Activated CD4-positive, alpha-beta T cell treated with anti-CD3 and anti-CD28 coated beads for 36 hours (primary cell): ENCODE measurements at regions not wholly inside any gene's neighbourhood (a gene's known extent, or its start where the extent isn't known, plus 50 kb on each side); places are given as distances from the start of the nearest gene placed in this dataset.

Source experiments
- ATAC-seq: fragments of 200-7000 bp; cut with Tn5 transposase; one replicate; pipeline ENCODE4 v1.10.0; 2021; ENCODE audit warnings: mild to moderate bottlenecking, moderate library complexity
- CTCF ChIA-PET: fragments of 350-600 bp; sonication (Branson Sonifier 250); formaldehyde crosslinking; loops from one replicate; lab custom pipeline; 2021; ENCODE audit warnings: antibody characterized with exemption; lab: Charles Lee
- POLR2A ChIA-PET: fragments of 350-600 bp; sonication (Branson Sonifier 250); formaldehyde crosslinking; loops from one replicate; lab custom pipeline; 2021; ENCODE audit warnings: antibody characterized with exemption, inconsistent platforms; lab: Charles Lee
- DNase-seq: peaks from one replicate; pipeline ENCODE4 v3.0.0-alpha.2; 2020
- H3K27ac Mint-ChIP-seq: one replicate; pipeline ENCODE4 v1.8.0; 2021; ENCODE audit warnings: mixed read lengths
- H3K27me3 Mint-ChIP-seq: one replicate; pipeline ENCODE4 v1.8.0; 2021; ENCODE audit warnings: mixed read lengths
- H3K36me3 Mint-ChIP-seq: one replicate; pipeline ENCODE4 v1.8.0; 2021; ENCODE audit warnings: low read depth, mixed read lengths
- H3K4me1 Mint-ChIP-seq: one replicate; pipeline ENCODE4 v1.8.0; 2021; ENCODE audit warnings: mixed read lengths
- H3K4me3 Mint-ChIP-seq: one replicate; pipeline ENCODE4 v1.8.0; 2021; ENCODE audit warnings: mild to moderate bottlenecking, moderate library complexity, mixed read lengths
- H3K9me3 Mint-ChIP-seq: one replicate; pipeline ENCODE4 v1.8.0; 2021; ENCODE audit warnings: low read depth, mixed read lengths
- intact Hi-C, 2 experiments: fragments of 100-400 bp; cut with DNase I in 1 of 2; cut with micrococcal nuclease in 1 of 2; formaldehyde crosslinking; loops; one replicate each; pipeline versions ENCODE4 v1.14.2 to v1.15.1; 2022 to 2024; cut with DNase I, micrococcal nuclease

DNA sequence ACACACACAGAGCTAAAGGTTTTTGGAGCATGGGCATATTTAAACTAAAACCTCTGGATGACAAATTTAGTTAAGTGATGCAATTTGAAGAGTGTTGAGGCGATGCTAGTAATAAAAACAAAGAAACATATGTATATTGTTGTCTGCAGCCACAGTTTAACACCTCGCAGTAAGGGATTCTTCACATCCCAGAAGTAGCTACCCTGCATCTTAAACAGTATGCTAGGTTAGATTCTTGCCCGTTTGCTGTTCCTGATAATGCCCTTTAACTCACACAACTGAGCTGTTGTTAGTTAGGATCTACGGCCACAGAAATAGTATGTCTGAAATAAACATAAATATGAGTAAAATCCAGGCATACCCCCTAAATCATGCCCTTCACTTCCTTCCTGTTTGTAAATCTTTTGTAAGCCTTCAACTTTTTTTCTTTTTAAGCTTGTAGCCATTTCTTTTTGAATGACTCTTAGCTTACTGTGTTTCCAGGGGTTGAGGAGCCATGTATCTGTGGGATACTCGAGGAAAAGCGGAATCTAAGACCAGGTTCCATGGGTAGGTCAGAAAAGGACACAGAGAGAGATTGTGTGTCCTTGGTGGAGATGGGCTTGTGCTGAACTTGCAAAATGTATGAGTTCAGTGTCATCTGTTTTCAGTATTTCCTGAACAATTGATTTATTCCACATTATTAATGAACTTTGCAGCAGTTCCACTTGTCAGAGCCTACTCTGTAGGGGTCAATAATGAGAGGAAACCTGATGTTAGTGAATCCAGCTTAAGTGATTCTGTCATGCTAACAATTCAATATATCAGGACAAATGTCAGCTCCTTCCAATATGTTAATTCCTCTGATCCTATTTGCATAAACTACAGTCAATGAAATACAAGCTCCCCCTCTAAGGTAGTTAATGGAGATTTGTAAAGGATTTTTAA lies 349.6 kb downstream of the GPAT3 start:
- intact Hi-C loops: no loop called here
- no peak for ATAC-seq
- no peaks in the 10 kb centered on the region for H3K9me3 Mint-ChIP-seq
- no peak for DNase-seq
- ChIA-PET CTCF (no interaction called here), POLR2A (no interaction called here)
- no peaks in the 10 kb centered on the region for H3K36me3 Mint-ChIP-seq
- H3K27ac Mint-ChIP-seq: no peak overlapping the region
- H3K4me1 Mint-ChIP-seq: peaks cover 2% of the 10 kb centered on the region
- H3K4me3 Mint-ChIP-seq: no peak overlapping the region
- peaks cover 4% of the 10 kb centered on the region for H3K27me3 Mint-ChIP-seq

DNA sequence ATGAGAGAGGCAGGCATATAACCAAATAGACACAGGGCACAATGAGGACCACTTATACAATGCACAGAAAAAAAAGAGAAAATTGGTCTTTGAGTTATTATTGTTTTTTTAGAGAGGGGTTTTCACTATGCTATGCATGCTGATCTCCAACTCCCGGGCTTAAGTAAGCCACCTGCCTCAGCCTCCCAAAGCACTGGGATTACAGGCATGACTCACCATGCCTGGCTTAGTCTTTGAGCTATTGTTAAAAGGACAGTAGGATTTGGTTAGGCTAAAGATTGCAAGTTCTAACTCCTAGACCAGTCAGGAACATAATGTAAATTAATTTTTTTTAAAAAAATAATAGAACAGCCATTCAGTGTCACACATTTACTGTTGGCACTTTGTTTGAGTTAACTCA lies 340.1 kb downstream of the GPAT3 start:
- Mint-ChIP-seq H3K36me3 (no peaks in the 10 kb centered on the region), H3K27me3 (peaks cover 4% of the 10 kb centered on the region), H3K4me1 (no peaks in the 10 kb centered on the region), H3K4me3 (no peak overlapping the region), H3K27ac (no peak overlapping the region), H3K9me3 (no peaks in the 10 kb centered on the region)
- DNase-seq (no peak), ATAC-seq (no peak)
- intact Hi-C loops: no loop called here
- POLR2A ChIA-PET: no interaction called here
- CTCF ChIA-PET: no interaction called here

DNA sequence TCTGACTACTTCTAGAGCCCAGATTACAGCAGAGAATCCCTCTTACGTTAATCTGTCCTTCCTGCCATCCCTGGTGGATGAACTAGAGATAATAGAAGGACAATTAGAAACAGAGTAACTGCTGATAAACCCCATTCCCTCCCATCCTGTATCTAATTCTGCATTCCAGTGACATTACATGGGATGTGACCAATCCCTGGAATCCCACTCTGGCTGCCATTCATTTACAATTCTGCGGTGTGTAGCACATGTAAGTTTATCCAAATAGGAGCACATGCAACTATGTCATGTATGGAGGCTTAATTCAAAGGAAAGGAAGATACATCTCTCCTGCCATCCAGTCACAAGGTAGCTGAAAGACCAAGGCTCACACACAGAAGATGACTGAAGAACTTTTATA lies 339.5 kb downstream of the GPAT3 start:
- H3K27me3 Mint-ChIP-seq: peaks cover 4% of the 10 kb centered on the region
- no peak overlapping the region for H3K4me3 Mint-ChIP-seq
- CTCF ChIA-PET: no interaction called here
- intact Hi-C loops: no loop called here
- ATAC-seq (no peak), DNase-seq (no peak)
- POLR2A ChIA-PET: no interaction called here
- H3K9me3 Mint-ChIP-seq: no peaks in the 10 kb centered on the region
- H3K36me3 Mint-ChIP-seq: no peaks in the 10 kb centered on the region
- H3K27ac Mint-ChIP-seq: no peak overlapping the region
- H3K4me1 Mint-ChIP-seq: no peaks in the 10 kb centered on the region

DNA sequence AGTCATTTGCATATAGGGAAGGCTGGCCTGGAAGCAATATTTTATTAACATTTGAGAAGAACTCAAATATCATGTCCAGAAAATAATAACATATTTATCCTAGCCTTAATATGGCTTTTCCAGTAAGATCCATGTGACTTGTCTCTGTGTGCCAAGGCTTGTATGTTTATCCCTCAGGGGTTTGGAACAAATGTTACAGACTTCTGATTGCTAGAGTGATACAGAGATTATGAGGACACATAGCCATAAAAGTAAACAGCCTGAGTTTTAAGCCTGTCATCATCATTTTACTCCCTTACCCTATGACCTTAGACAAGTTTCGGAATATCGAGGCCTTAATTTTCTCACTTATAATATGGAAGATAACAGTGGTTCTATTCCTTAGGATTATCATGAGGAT lies 338.1 kb downstream of the GPAT3 start:
- ATAC-seq: no peak
- POLR2A ChIA-PET: no interaction called here
- no peak overlapping the region for H3K27ac Mint-ChIP-seq
- H3K4me1 Mint-ChIP-seq: no peaks in the 10 kb centered on the region
- no peaks in the 10 kb centered on the region for H3K9me3 Mint-ChIP-seq
- CTCF ChIA-PET: no interaction called here
- intact Hi-C loops: no loop called here
- H3K4me3 Mint-ChIP-seq: no peak overlapping the region
- no peak for DNase-seq
- H3K27me3 Mint-ChIP-seq: peaks cover 4% of the 10 kb centered on the region
- no peaks in the 10 kb centered on the region for H3K36me3 Mint-ChIP-seq

DNA sequence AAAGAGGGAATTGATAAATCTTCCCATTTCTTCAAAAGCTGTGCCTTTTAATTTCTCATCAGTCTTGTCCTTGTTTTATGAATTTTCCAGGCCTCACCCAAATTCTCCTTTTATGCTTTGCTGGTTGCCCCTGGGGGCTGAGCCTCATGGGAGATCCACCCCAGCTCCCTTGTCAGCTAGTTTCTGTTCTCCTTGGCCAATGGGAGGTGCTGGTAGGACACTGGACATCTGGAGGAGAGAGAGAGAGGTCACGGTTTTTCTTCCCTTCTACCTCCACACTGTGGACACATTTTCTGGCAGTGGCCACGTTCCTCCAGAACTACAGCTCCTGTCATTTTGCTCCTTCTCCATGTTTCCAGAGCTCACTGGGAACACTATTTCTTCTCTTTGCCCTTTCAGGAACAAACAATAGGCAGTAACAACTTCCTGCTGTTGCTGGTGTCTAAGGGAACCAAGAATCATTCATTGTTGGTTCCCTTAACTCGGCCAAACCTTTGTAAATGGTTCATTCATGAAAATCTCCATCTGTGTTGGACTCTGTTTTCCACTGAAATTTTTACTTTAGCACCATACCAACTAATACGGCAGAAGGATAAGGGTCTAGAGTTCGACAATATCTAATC lies 334.5 kb downstream of the GPAT3 start:
- Mint-ChIP-seq H3K4me3 (no peak overlapping the region), H3K9me3 (no peaks in the 10 kb centered on the region), H3K27ac (no peak overlapping the region), H3K4me1 (no peaks in the 10 kb centered on the region), H3K27me3 (peaks cover 4% of the 10 kb centered on the region), H3K36me3 (no peaks in the 10 kb centered on the region)
- POLR2A ChIA-PET: no interaction called here
- intact Hi-C loops: no loop called here
- DNase-seq (no peak), ATAC-seq (no peak)
- CTCF ChIA-PET: interaction anchor here (1.2 kb wide), 1 partner anchor 33 kb away, joined by 3 read pairs; no protein-coding TSS in a partner anchor

DNA sequence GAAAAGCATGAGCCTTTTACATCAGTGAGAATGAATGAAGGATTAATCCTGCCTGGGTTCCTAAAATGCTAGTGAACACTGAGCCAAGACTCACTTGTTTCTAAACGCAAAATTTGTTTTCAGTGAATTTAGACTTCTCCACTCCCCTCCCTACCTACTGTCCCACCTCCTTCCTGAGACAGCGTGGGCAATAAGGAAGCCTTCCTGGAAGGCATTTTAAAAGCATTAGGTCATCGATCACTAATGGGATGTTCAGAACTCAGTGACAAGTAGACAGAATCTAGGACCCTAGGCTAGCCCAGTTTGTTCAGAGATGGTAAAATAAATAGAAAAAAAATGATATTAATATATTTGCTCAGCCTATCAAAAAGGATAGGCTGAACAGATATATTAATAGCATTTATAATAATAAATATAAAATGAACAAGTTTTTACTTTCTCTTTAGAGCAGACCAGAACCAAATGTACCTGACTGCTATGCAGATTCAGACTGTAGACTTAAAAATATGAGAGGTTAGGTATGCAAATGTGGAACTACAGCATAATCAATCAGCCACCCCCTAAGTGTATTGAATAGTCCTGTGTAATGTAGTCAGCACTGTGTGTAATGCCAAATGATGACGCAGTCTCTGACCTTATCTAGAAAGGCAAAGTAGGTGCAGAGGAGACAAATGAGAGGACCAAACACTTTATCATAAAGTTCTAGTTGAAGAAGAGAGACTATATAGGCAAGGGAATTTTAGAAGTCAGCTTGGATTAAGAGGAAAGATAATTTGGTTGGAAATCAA lies 331.1 kb downstream of the GPAT3 start:
- no peak overlapping the region for H3K4me3 Mint-ChIP-seq
- intact Hi-C loops: no loop called here
- no peaks in the 10 kb centered on the region for H3K4me1 Mint-ChIP-seq
- CTCF ChIA-PET: no interaction called here
- H3K9me3 Mint-ChIP-seq: no peaks in the 10 kb centered on the region
- no peak overlapping the region for H3K27ac Mint-ChIP-seq
- ATAC-seq (no peak), DNase-seq (no peak)
- H3K27me3 Mint-ChIP-seq: peaks cover 4% of the 10 kb centered on the region
- POLR2A ChIA-PET: no interaction called here
- H3K36me3 Mint-ChIP-seq: no peaks in the 10 kb centered on the region

DNA sequence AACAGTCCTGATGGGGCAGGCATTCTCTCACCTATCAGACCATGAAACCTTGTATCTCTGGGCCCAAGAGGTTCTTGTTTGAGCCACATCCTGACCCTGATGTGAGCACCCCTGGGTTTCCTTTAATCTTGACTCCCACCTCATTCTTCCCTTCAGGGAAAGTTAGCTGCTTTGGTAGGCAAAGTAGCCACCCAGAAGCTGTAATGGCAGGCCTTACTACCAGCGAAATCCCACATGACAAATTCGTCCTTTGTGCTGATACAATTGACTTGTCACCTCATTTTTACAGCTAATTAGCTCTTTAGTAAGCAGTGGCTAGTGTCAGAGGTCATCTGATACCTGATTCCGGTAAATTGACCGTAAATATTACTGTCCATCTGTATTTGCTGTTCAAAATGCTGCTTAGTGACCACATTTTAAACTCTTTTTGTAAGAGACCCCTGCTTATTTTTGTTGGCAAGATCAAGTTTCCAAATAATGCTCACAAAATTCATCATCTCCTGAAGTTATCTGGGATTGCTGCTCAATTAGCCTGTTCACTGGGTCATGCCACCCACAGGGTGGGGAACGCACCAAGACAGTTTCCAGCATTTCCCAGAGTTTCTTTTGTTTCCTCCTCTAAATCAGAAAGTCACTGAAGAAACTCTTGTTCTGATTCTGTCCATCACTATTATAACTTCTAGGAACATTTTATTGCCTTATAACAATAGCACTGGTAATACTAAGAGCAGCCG lies 329.7 kb downstream of the GPAT3 start:
- CTCF ChIA-PET: no interaction called here

DNA sequence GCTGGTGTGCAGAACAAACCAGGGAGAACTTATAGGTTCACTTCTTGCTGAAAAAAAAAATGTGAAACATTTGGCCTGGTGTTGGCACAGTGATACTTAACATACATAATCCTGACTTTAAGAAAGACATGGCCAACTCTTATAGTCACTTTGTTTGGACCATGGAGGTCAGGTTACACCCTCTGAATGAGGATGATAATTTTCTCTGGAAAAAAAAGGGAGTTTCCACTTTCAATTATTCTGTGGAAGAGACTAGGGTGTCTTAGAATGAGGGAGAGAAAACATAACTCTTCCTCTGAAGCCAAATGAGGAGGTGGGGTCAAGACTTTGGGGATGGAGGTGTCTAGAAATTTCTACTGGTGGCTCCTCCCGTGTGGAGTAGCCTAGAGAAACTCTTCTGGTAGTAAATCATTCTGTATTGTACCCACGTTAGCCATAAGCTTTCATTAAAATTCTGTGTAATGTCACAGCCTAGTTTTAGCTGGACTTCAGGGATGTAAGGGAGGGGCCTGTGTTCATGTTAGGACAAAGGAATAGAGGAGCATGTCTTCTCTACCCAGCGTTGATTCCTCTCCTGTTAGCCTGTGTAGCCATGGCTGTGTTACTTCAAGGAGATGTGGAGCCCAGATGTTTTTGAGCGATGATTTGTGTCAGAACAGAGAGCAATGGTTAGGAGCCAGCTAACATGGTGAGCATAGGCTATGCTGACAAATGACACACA lies 328.3 kb downstream of the GPAT3 start:
- intact Hi-C loops: no loop called here
- H3K36me3 Mint-ChIP-seq: no peaks in the 10 kb centered on the region
- no peak overlapping the region for H3K27ac Mint-ChIP-seq
- ATAC-seq: no peak
- no peak for DNase-seq
- H3K4me3 Mint-ChIP-seq: no peak overlapping the region
- POLR2A ChIA-PET: no interaction called here
- H3K27me3 Mint-ChIP-seq: peaks cover 9% of the 10 kb centered on the region
- no peaks in the 10 kb centered on the region for H3K4me1 Mint-ChIP-seq
- CTCF ChIA-PET: no interaction called here
- no peaks in the 10 kb centered on the region for H3K9me3 Mint-ChIP-seq

More for the DNA sequence above, 329.7 kb downstream of the GPAT3 start:
- H3K36me3 Mint-ChIP-seq: no peaks in the 10 kb centered on the region
- POLR2A ChIA-PET: no interaction called here
- no peaks in the 10 kb centered on the region for H3K4me1 Mint-ChIP-seq
- intact Hi-C loops: no loop called here
- peaks cover 7% of the 10 kb centered on the region for H3K27me3 Mint-ChIP-seq
- no peaks in the 10 kb centered on the region for H3K9me3 Mint-ChIP-seq
- DNase-seq (no peak), ATAC-seq (no peak)
- no peak overlapping the region for H3K4me3 Mint-ChIP-seq
- H3K27ac Mint-ChIP-seq: no peak overlapping the region

DNA sequence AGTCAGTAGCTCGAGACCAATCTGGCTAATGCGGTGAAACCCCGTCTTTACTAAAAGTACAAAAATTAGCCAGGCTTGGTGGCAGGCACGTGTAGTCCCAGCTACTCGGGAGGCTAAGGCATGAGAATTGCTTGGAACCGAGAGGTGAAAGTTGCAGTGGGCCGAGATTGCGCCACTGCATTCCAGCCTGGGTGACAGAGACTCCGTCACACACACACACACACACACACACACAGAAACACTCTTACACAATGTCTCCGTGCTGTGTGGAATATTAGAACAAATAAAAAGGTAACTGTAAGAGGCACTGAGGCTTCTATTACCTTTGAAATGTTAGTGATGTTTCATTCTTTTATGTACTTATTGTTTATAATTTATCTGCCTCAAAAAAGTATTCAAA lies 326.6 kb downstream of the GPAT3 start:
- Mint-ChIP-seq H3K36me3 (no peaks in the 10 kb centered on the region), H3K27ac (no peak overlapping the region), H3K9me3 (no peaks in the 10 kb centered on the region), H3K27me3 (peaks cover 11% of the 10 kb centered on the region), H3K4me3 (no peak overlapping the region), H3K4me1 (no peaks in the 10 kb centered on the region)
- ATAC-seq (no peak), DNase-seq (no peak)
- intact Hi-C loops: no loop called here
- ChIA-PET POLR2A (interaction anchor here (0.6 kb wide), 1 partner anchor 24 kb away, joined by 3 read pairs; no protein-coding TSS in a partner anchor), CTCF (no interaction called here)

DNA sequence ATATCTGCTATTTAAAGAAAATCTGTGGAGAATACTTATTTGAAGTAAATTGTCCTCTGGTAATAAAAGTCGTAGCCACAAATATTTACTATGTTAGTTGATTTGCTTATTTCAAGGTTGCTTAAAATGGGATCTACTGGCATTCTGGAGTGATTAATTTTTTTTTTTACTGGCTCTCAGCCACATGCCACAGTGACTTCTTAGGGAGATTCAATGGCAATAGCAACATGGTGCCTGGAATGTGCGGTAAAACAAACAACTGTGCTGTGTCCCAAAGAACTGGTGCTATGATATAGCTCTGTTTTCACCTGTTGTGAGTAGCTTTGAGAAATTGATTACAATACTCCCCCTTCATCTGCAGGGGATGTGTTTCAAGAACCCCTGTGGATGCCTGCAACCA lies 324.3 kb downstream of the GPAT3 start:
- Mint-ChIP-seq H3K27ac (no peak overlapping the region), H3K27me3 (peaks cover 11% of the 10 kb centered on the region), H3K4me1 (no peaks in the 10 kb centered on the region), H3K36me3 (no peaks in the 10 kb centered on the region), H3K4me3 (no peak overlapping the region), H3K9me3 (no peaks in the 10 kb centered on the region)
- ATAC-seq: no peak
- POLR2A ChIA-PET: interaction anchor here (0.7 kb wide), 1 partner anchor 65 kb away, joined by 3 read pairs; no protein-coding TSS in a partner anchor
- intact Hi-C loops: no loop called here
- no peak for DNase-seq
- CTCF ChIA-PET: interaction anchor here (0.7 kb wide), 1 partner anchor 1178 kb away, joined by 3 read pairs; no protein-coding TSS in a partner anchor
